ENCODE measurements at regions not wholly inside any gene's neighbourhood (a gene's known extent, or its start where the extent isn't known, plus 50 kb on each side); places are given as distances from the start of the nearest gene placed in this dataset.

DNA sequence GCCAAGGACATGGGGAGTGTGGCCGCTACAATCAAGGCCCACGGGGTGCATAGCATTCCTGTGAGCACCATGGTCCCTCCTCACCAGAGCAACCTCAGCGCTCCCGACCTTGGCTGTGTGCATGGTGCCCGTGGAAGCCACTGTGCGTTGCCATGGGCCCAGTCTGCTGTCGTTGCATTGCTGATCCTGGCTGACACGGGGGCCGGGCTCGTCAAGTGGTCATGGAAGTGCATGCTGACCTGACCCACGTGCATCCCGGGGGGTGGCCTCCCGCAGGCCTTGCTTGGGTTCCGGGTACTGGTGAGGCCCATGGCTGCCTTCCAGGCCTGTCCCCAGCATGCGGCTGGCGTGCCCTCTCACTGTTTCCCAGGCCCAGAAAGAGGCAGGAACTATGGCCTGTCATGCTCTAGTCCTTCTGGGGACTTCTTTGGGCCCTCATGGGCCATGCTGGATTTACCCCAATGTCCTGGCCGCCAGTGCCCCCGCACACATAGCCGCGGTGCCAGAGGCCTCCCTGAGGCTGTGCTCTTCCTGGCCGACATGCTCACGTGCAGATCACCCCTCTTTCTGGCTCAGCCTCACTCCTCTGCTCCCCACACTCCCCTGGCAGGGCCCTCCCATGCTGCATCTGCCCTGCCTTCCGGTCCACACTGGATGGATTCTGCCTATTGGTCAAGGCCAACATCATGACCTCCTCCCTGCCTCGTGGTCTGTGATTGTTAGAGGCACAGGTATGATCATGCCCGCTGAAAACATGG lies 1258.0 kb downstream of the BRD1 start:
- H3K9me2 ChIP-seq (replicated peaks; ENCODE audit: insufficient read depth, low read length): no peaks in the 10 kb centered on the region
- H3K4me1 ChIP-seq (ENCODE audit: low read length): no peaks in the 10 kb centered on the region
- H3K79me2 ChIP-seq (ENCODE audit: low read length): peaks cover 10% of the 10 kb centered on the region; the same call in 1 of the 2 replicates
- no peaks in the 10 kb centered on the region for H4K20me1 ChIP-seq (ENCODE audit: insufficient read depth, low read length)
- H3K27me3 ChIP-seq (replicated peaks; ENCODE audit: insufficient read depth, low read length): no peaks in the 10 kb centered on the region
- no peak overlapping the region for H3K9ac ChIP-seq (ENCODE audit: low read length)
- no peak overlapping the region for H3K27ac ChIP-seq (ENCODE audit: low read length)
- no peak overlapping the region for H3K4me2 ChIP-seq (ENCODE audit: low read depth, low read length)
- H3K36me3 ChIP-seq (replicated peaks; ENCODE audit: insufficient read depth, low read length): no peaks in the 10 kb centered on the region
- H3F3A ChIP-seq (ENCODE audit: insufficient read depth, low read length): peaks cover 2% of the 10 kb centered on the region; the same call in 1 of the 2 replicates
- no peak overlapping the region for H3K4me3 ChIP-seq (ENCODE audit: low read length)
- TF ChIP-seq EZH2phosphoT487 (IDR thresholded peaks at IDR 0.05; ENCODE audit: low read length): no peak
- TF ChIP-seq, protein P1, sequence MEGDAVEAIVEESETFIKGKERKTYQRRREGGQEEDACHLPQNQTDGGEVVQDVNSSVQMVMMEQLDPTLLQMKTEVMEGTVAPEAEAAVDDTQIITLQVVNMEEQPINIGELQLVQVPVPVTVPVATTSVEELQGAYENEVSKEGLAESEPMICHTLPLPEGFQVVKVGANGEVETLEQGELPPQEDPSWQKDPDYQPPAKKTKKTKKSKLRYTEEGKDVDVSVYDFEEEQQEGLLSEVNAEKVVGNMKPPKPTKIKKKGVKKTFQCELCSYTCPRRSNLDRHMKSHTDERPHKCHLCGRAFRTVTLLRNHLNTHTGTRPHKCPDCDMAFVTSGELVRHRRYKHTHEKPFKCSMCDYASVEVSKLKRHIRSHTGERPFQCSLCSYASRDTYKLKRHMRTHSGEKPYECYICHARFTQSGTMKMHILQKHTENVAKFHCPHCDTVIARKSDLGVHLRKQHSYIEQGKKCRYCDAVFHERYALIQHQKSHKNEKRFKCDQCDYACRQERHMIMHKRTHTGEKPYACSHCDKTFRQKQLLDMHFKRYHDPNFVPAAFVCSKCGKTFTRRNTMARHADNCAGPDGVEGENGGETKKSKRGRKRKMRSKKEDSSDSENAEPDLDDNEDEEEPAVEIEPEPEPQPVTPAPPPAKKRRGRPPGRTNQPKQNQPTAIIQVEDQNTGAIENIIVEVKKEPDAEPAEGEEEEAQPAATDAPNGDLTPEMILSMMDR (IDR thresholded peaks at IDR 0.05; ENCODE audit: low read length): no peak
- TF ChIP-seq EZH2 (optimal IDR thresholded peaks at IDR 0.05; ENCODE audit: low read depth, low read length): no peak
- H3K9me3 ChIP-seq (replicated peaks; ENCODE audit: insufficient read depth, low read length): no peaks in the 10 kb centered on the region
- H2AFZ ChIP-seq (ENCODE audit: low read length): no peak overlapping the region
- DNase-seq: no peak

DNA sequence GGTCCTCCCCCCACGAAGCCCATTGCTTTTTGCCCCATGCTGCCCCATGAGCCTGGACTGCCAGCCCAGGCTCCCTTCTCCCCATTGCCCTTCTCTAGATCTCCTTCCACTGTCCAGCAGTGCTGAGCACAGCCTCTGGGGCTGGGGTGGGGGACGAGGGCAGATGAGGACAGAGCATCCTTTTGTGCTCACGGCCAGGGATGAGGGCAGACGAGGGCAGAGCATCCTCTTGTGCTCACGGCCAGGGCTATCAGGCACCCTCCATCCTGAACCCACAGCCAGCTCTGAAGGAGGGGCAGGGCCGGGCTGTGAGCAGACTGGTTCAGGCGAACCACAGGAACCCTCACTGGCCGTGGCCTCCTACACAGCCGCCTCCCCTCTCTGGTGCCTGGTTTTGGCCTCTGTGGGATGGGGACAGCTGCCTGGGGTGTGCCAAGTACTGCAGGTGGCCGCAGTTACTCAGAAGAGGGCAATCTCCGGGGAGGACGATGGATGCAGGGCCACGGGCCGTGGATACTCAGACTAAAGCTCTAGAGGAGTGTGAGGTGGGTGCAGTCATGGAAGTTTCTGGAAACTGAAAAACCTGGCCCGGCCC lies 1258.8 kb downstream of the BRD1 start:
- Histone ChIP-seq H3K36me3 (replicated peaks; ENCODE audit: insufficient read depth, low read length) (no peaks in the 10 kb centered on the region), H3K9ac (ENCODE audit: low read length) (no peak overlapping the region), H3K4me1 (ENCODE audit: low read length) (no peaks in the 10 kb centered on the region), H3K9me2 (replicated peaks; ENCODE audit: insufficient read depth, low read length) (no peaks in the 10 kb centered on the region), H3K4me3 (ENCODE audit: low read length) (no peak overlapping the region), H4K20me1 (ENCODE audit: insufficient read depth, low read length) (no peaks in the 10 kb centered on the region), H3K27ac (ENCODE audit: low read length) (no peak overlapping the region), H3K27me3 (replicated peaks; ENCODE audit: insufficient read depth, low read length) (no peaks in the 10 kb centered on the region), H2AFZ (ENCODE audit: low read length) (no peak overlapping the region), H3K9me3 (replicated peaks; ENCODE audit: insufficient read depth, low read length) (no peaks in the 10 kb centered on the region), H3K4me2 (ENCODE audit: low read depth, low read length) (no peak overlapping the region), H3K79me2 (ENCODE audit: low read length) (peaks cover 10% of the 10 kb centered on the region; the same call in 1 of the 2 replicates), H3F3A (ENCODE audit: insufficient read depth, low read length) (no peaks in the 10 kb centered on the region)
- no peak for TF ChIP-seq EZH2phosphoT487 (IDR thresholded peaks at IDR 0.05; ENCODE audit: low read length)
- no peak for TF ChIP-seq EZH2 (optimal IDR thresholded peaks at IDR 0.05; ENCODE audit: low read depth, low read length)
- TF ChIP-seq, protein P1 (IDR thresholded peaks at IDR 0.05; ENCODE audit: low read length): no peak
- DNase-seq: no peak

DNA sequence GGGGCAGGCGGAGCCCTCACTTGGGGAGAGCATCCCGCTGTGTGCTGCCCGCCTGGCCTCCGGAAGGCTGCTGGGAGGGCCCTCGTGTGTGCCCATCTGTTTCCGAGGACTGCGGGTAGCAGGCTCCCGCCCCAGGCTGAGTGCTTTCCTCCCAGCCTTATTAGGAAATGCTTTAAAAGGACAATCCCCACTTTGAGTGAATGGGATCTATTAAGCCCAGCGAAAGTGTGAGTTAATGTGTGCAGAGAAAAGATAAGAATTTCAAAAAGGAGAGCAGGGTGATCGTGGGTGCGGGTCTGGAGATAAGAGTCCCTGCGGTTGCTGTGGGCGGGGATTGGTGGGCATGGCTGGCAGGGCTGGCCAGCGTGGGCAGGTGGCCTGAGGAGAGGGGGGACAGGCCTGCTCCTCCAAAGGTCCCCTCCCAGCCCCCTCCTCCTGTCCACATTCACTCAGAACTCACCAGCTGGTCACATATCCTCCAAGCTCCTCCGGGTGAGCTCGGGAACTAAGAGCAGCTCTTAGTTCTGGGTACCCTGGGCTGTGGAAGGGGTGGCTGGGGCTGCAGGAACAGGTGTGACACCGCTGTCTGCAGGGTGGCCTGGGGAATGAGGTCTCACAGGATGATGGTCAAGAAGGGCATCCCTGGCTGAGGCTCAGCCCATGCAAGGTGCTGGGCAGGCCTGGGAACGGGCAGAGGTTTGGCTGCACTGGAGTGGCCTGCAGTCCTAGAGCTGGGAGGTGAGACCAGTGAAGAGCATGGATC lies 1260.3 kb downstream of the BRD1 start:
- Histone ChIP-seq H4K20me1 (ENCODE audit: insufficient read depth, low read length) (no peaks in the 10 kb centered on the region), H3K4me3 (ENCODE audit: low read length) (no peak overlapping the region), H2AFZ (ENCODE audit: low read length) (no peak overlapping the region), H3K27ac (ENCODE audit: low read length) (no peak overlapping the region), H3K36me3 (replicated peaks; ENCODE audit: insufficient read depth, low read length) (no peaks in the 10 kb centered on the region), H3K4me1 (ENCODE audit: low read length) (no peaks in the 10 kb centered on the region), H3K9me3 (replicated peaks; ENCODE audit: insufficient read depth, low read length) (no peaks in the 10 kb centered on the region), H3K79me2 (ENCODE audit: low read length) (peaks cover 5% of the 10 kb centered on the region; the same call in 1 of the 2 replicates), H3F3A (ENCODE audit: insufficient read depth, low read length) (no peaks in the 10 kb centered on the region), H3K4me2 (ENCODE audit: low read depth, low read length) (no peak overlapping the region), H3K9me2 (replicated peaks; ENCODE audit: insufficient read depth, low read length) (no peaks in the 10 kb centered on the region), H3K9ac (ENCODE audit: low read length) (no peak overlapping the region), H3K27me3 (replicated peaks; ENCODE audit: insufficient read depth, low read length) (no peaks in the 10 kb centered on the region)
- TF ChIP-seq EZH2phosphoT487 (IDR thresholded peaks at IDR 0.05; ENCODE audit: low read length) (no peak), EZH2 (optimal IDR thresholded peaks at IDR 0.05; ENCODE audit: low read depth, low read length) (no peak)
- TF ChIP-seq, protein P1 (IDR thresholded peaks at IDR 0.05; ENCODE audit: low read length): no peak
- DNase-seq: no peak

Data from MM.1S (cell line).